ENCODE measurements at regions not wholly inside any gene's neighbourhood (a gene's known extent, or its start where the extent isn't known, plus 50 kb on each side); places are given as distances from the start of the nearest gene placed in this dataset.

GRCh38 chr12:126083926-126084325 lies 1018.7 kb downstream of the AACS start:
- DNase-seq, result no peak
- in situ Hi-C loops (cut with HindIII; ENCODE audit: low pct_ligation_motif_present, low pct_unique_long_range_greater_than_20kb, low sequenced_read_pairs), result no loop called here

- no peak for DNase-seq
- in situ Hi-C loops (cut with HindIII; ENCODE audit: low pct_ligation_motif_present, low pct_unique_long_range_greater_than_20kb, low sequenced_read_pairs), result no loop called here
These were observed 1019.2 kb downstream of the AACS start for GRCh38 chr12:126084480-126084879.

DNA sequence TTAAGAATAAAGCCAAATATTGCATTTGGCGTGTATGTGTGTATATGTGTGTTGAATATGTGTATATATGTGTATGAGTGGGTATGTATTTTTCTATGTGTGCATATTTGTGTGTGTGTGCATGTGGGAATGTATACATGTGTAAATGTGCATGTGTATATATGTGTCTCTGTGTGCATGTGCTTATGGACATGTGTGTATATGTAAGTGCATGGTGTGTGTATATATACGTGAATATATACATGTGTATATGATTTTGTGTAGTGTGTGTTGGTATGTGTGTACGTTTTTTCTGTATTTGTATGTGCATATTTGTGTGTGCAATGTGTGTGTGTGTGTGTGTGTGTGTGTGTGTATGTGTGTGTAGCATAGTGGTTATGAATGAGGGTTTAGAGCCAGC lies 1021.0 kb downstream of the AACS start:
- in situ Hi-C loops (cut with HindIII; ENCODE audit: low pct_ligation_motif_present, low pct_unique_long_range_greater_than_20kb, low sequenced_read_pairs), result no loop called here
- no peak for DNase-seq

GRCh38 chr12:126087692-126088091 lies 1022.5 kb downstream of the AACS start:
- in situ Hi-C loops (cut with HindIII; ENCODE audit: low pct_ligation_motif_present, low pct_unique_long_range_greater_than_20kb, low sequenced_read_pairs), result no loop called here

GRCh38 chr12:126093908-126094307 lies 1028.7 kb downstream of the AACS start:
- in situ Hi-C loops (cut with HindIII; ENCODE audit: low pct_ligation_motif_present, low pct_unique_long_range_greater_than_20kb, low sequenced_read_pairs), result no loop called here
- no peak for DNase-seq

More at GRCh38 chr12:126087692-126088091, 1022.5 kb downstream of the AACS start:
- DNase-seq, result no peak

- DNase-seq, result no peak
- in situ Hi-C loops (cut with HindIII; ENCODE audit: low pct_ligation_motif_present, low pct_unique_long_range_greater_than_20kb, low sequenced_read_pairs), result no loop called here
These were observed 1030.7 kb downstream of the AACS start for GRCh38 chr12:126095748-126096510.

DNA sequence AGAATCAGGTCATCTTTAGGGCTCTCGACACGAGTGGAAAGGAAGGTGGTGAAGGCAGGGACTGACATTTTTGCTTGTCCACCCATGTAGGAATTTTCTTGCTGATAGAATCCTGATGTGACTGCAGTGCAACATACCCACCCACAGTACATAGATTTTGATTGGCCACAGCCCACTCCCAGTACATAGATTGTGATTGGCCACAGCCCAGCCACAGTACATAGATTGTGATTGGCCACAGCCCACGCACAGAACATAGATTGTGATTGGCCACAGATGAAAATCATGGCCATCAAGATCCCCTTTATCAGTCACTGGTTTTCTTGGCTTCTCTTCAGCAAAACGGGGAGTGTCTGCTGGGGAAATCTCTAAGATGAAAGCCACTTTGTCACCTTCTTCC lies 1041.5 kb downstream of the AACS start:
- no peak for DNase-seq
- in situ Hi-C loops (cut with HindIII; ENCODE audit: low pct_ligation_motif_present, low pct_unique_long_range_greater_than_20kb, low sequenced_read_pairs), result no loop called here

DNA sequence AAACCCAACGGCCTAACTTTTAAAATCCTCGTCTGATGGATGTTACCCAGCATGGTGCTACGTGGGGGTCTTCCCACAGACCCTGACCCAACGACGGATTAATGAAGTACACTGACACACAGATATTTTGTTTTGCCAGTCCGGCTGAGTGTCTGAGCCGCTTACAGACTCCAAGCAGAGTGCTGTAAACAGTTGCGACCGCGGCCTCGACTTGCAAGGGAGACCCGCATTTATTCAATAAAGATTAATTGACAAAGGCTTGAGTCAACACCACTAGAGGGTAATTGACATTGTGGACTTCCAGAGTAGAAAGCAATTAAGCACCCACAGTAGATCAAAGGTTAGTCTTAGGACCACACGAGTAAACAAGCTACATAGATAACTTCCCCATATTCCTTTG lies 1042.4 kb downstream of the AACS start:
- in situ Hi-C loops (cut with HindIII; ENCODE audit: low pct_ligation_motif_present, low pct_unique_long_range_greater_than_20kb, low sequenced_read_pairs), result no loop called here
- no peak for DNase-seq

DNA sequence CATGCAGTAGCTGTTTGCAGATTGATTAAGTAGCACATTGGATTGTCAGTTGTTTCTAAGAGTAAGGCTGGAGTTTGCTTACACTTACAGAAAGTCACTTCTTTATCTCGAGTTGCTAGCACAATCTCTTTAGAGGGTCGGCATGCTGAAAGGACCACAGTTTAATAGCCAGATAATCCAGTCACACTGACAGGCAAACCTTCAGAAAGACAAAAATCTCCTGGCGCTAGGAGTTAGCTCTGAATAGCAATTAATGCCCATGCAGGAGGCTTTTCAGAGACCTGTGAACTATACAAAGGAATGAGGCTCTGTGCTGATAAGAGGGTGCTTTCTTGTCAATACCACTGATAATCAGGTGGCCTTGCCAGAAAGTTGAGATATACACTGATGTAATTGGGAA lies 1043.0 kb downstream of the AACS start:
- DNase-seq, result no peak
- in situ Hi-C loops (cut with HindIII; ENCODE audit: low pct_ligation_motif_present, low pct_unique_long_range_greater_than_20kb, low sequenced_read_pairs), result no loop called here

DNA sequence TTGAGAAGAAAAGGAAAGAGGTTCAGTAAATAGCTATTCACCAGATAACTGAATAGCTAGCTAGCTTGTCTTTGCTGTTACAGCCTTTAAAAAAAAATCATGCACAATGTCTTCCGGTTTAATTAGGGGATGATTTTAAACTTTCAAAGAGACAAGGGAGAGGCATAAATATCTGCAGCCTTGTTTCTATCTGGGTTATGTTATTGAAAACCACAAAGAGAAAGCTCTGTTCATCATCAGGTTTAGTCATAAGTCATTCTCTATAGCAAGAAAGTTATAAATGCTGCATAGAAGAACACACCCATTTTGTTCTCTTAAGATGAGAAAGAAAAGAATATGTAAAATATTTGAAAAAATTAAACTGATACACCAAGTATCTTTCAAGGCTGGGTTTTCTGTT lies 1046.9 kb downstream of the AACS start:
- in situ Hi-C loops (cut with HindIII; ENCODE audit: low pct_ligation_motif_present, low pct_unique_long_range_greater_than_20kb, low sequenced_read_pairs), result no loop called here

DNA sequence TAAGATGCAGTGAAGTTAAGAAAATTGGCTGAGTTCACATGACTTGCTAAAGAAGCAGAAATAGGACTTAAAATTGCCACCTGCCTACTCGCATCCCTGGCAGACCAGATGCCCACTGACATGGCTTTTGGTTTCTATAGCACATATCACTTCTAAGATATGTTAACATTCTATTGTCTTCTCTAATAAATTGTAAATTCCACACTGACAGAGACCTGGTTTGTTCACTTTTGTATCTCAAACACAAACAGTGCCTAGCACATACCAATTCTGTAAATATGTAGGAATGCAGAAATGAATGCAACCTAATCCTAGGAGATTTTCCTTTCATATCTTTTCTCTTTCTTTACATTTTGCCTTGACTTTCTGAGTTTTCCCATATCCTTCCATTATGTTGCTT lies 1047.6 kb downstream of the AACS start:
- DNase-seq, result no peak
- in situ Hi-C loops (cut with HindIII; ENCODE audit: low pct_ligation_motif_present, low pct_unique_long_range_greater_than_20kb, low sequenced_read_pairs), result no loop called here

More for the DNA sequence above, 1046.9 kb downstream of the AACS start:
- DNase-seq, result no peak

GRCh38 chr12:126114441-126114840 lies 1049.2 kb downstream of the AACS start:
- in situ Hi-C loops (cut with HindIII; ENCODE audit: low pct_ligation_motif_present, low pct_unique_long_range_greater_than_20kb, low sequenced_read_pairs), result no loop called here
- no peak for DNase-seq

- in situ Hi-C loops (cut with HindIII; ENCODE audit: low pct_ligation_motif_present, low pct_unique_long_range_greater_than_20kb, low sequenced_read_pairs), result no loop called here
- DNase-seq, result no peak
These were observed 1052.3 kb downstream of the AACS start for GRCh38 chr12:126117502-126117901.

- in situ Hi-C loops (cut with HindIII; ENCODE audit: low pct_ligation_motif_present, low pct_unique_long_range_greater_than_20kb, low sequenced_read_pairs), result no loop called here
- DNase-seq, result no peak
These were observed 1074.1 kb downstream of the AACS start for GRCh38 chr12:126139355-126139754.

- no peak for DNase-seq
- in situ Hi-C loops (cut with HindIII; ENCODE audit: low pct_ligation_motif_present, low pct_unique_long_range_greater_than_20kb, low sequenced_read_pairs), result no loop called here
These were observed 1079.4 kb downstream of the AACS start for GRCh38 chr12:126144603-126145002.

DNA sequence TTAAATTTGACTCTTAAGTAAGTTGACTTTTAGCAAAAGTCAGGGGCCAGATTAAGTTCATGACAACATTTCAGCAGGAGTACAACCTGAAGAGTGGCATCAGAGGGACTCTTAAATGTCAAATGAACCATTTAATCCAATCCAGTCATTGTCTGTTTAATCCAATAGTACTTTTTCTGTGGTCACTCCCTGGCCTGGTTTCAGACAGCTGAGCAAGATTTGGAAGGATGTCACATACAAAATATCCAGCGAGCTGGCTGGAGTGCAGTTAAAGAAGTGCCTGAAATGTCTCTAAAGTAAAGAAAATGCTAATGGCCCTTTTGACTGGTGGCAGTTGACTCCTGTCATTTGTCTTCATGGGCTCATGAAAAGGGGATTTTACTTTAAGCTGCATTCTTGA lies 1082.1 kb downstream of the AACS start:
- in situ Hi-C loops (cut with HindIII; ENCODE audit: low pct_ligation_motif_present, low pct_unique_long_range_greater_than_20kb, low sequenced_read_pairs), result no loop called here
- no peak for DNase-seq

- in situ Hi-C loops (cut with HindIII; ENCODE audit: low pct_ligation_motif_present, low pct_unique_long_range_greater_than_20kb, low sequenced_read_pairs), result no loop called here
- no peak for DNase-seq
These were observed 1091.8 kb downstream of the AACS start for GRCh38 chr12:126156806-126157574.

GRCh38 chr12:126157575-126157966 lies 1092.3 kb downstream of the AACS start:
- DNase-seq, result no peak
- in situ Hi-C loops (cut with HindIII; ENCODE audit: low pct_ligation_motif_present, low pct_unique_long_range_greater_than_20kb, low sequenced_read_pairs), result no loop called here

DNA sequence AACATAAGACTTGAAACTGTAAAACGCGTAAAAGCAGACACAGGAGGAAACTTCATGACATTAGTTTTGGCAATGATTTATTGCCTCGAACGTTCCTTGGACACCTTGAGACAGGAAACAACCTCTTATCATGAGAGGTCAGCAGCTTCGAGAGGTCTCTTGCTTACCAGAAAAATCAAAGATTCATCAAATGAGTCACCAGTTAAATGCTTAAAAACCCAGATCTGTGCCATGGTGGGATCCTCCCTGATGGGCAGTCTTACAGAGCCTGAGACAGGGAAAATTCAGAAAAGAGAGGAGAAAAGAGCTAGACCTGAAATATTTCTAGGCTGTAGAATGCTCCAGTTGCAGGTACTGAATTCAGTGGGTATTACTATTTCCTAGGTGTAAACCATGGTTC lies 1093.9 kb downstream of the AACS start:
- DNase-seq, result no peak
- in situ Hi-C loops (cut with HindIII; ENCODE audit: low pct_ligation_motif_present, low pct_unique_long_range_greater_than_20kb, low sequenced_read_pairs), result no loop called here

GRCh38 chr12:126160912-126161311 lies 1095.7 kb downstream of the AACS start:
- in situ Hi-C loops (cut with HindIII; ENCODE audit: low pct_ligation_motif_present, low pct_unique_long_range_greater_than_20kb, low sequenced_read_pairs), result no loop called here
- no peak for DNase-seq

Data from ACHN (cell line).